GM12878 (cell line): ENCODE measurements at regions not wholly inside any gene's neighbourhood (a gene's known extent, or its start where the extent isn't known, plus 50 kb on each side); places are given as distances from the start of the nearest gene placed in this dataset.

Source experiments
- ATAC-seq: fragments of 200-7000 bp; cut with Tn5 transposase; 3 replicates; pipeline ENCODE4 v1.9.1; 2020; ENCODE audit warnings: mild to moderate bottlenecking, moderate library complexity
- BruUV-seq: library from RNA; stranded (reverse); fragments of 400-500 nt; replicated peaks from 2 replicates; lab custom pipeline; 2021; lab: Mats Ljungman, UMichigan
- CTCF ChIA-PET: fragments of 300-600 bp; sonication (Branson Sonifier 250); formaldehyde crosslinking; extraction: SDS; loops from one replicate; lab custom pipeline; 2021; ENCODE audit warnings: inconsistent platforms; lab: Yijun Ruan, JAX
- POLR2A ChIA-PET: fragments of 350-600 bp; formaldehyde crosslinking; extraction: SDS; loops from one replicate; lab custom pipeline; 2021; ENCODE audit warnings: inconsistent platforms; lab: Charles Lee
- RAD21 ChIA-PET: fragments of 300-600 bp; sonication (Branson Sonifier 250); formaldehyde crosslinking; loops from one replicate; lab custom pipeline; 2023; ENCODE audit warnings: antibody characterized with exemption; ENCODE audit not compliant: unreplicated experiment; lab: Charles Lee
- SMC1A ChIA-PET: fragments of 300-600 bp; sonication (Branson Sonifier 250); formaldehyde crosslinking; loops from one replicate; lab custom pipeline; 2023; ENCODE audit not compliant: unreplicated experiment, uncharacterized antibody; lab: Charles Lee
- DNase-seq: peaks from one replicate; pipeline ENCODE4 v3.0.0-alpha.2; 2011; ENCODE audit warnings: low read depth, low spot score
- FAIRE-seq: peaks from 3 replicates; lab custom pipeline; 2011; peaks lifted over from hg19 to GRCh38; lab: Jason Lieb, UNC
- H2AFZ ChIP-seq: 2 replicates; pipeline ENCODE4 v1.6.0; 2011; ENCODE audit warnings: low read depth, low read length, control low read depth; ENCODE audit not compliant: control insufficient read depth
- H3K27ac ChIP-seq: 2 replicates; pipeline ENCODE4 v1.5.1; 2011; ENCODE audit warnings: control low read depth; ENCODE audit not compliant: control insufficient read depth, insufficient read depth
- H3K27me3 ChIP-seq, 2 experiments: replicated peaks in 1 of 2; 2 replicates each; pipeline versions ENCODE4 v1.6.0 to v1.6.1; 2011; ENCODE audit warnings: low read length in 1 of 2; ENCODE audit not compliant: control insufficient read depth in 2 of 2, insufficient read depth in 2 of 2
- H3K36me3 ChIP-seq, 2 experiments: 2 replicates each; pipeline ENCODE4 v1.5.1; 2011; ENCODE audit warnings: low read length in 1 of 2; ENCODE audit not compliant: control insufficient read depth in 2 of 2, insufficient read depth in 2 of 2
- H3K4me1 ChIP-seq: 2 replicates; pipeline ENCODE4 v1.6.1; 2011; ENCODE audit warnings: mild to moderate bottlenecking, low read length, moderate library complexity, mixed read lengths; ENCODE audit not compliant: control insufficient read depth, insufficient read depth
- H3K4me2 ChIP-seq: 2 replicates; pipeline ENCODE4 v1.6.0; 2011; ENCODE audit warnings: control low read depth; ENCODE audit not compliant: control insufficient read depth, insufficient read depth
- H3K4me3 ChIP-seq: fragments of 200-600 bp; sonication (generic); 2 replicates; pipeline ENCODE4 v1.5.1; 2016
- H3K79me2 ChIP-seq: 2 replicates; pipeline ENCODE4 v1.6.0; 2011; ENCODE audit warnings: low read length; ENCODE audit not compliant: control insufficient read depth, insufficient read depth
- H3K9ac ChIP-seq: 2 replicates; pipeline ENCODE4 v1.8.0; 2011; ENCODE audit warnings: low read length, control low read depth, mixed read lengths; ENCODE audit not compliant: control insufficient read depth, insufficient read depth
- H3K9me3 ChIP-seq: replicated peaks from 3 replicates; pipeline ENCODE4 v1.5.1; 2011; ENCODE audit warnings: mild to moderate bottlenecking, low read length; ENCODE audit not compliant: control insufficient read depth, insufficient read depth
- H4K20me1 ChIP-seq: 2 replicates; pipeline ENCODE4 v1.6.0; 2011; ENCODE audit not compliant: control insufficient read depth, insufficient read depth
- CBFB ChIP-seq: IDR thresholded peaks from 2 replicates; pipeline ENCODE4 v1.6.1; 2016; ENCODE audit warnings: antibody characterized with exemption, low read depth
- CREB1 ChIP-seq: IDR thresholded peaks from 2 replicates; pipeline ENCODE4 v1.6.1; 2012; ENCODE audit warnings: low read depth, mild to moderate bottlenecking, inconsistent platforms
- HDAC2 ChIP-seq: fragments of 200-600 bp; sonication (generic); IDR thresholded peaks from 2 replicates; pipeline ENCODE4 v1.6.1; 2017
- JUNB ChIP-seq: IDR thresholded peaks from 2 replicates; pipeline ENCODE4 v1.6.1; 2016; ENCODE audit warnings: antibody characterized with exemption, mild to moderate bottlenecking
- MEF2B ChIP-seq: fragments of 450-650 bp; IDR thresholded peaks from 2 replicates; pipeline ENCODE4 v1.6.1; 2018; ENCODE audit warnings: mild to moderate bottlenecking, moderate library complexity; ENCODE audit not compliant: partially characterized antibody, poor library complexity, severe bottlenecking
- RAD51 ChIP-seq: fragments of 450-650 bp; IDR thresholded peaks from 2 replicates; pipeline ENCODE4 v1.6.1; 2016; ENCODE audit warnings: moderate library complexity, mild to moderate bottlenecking, inconsistent platforms
- RFX5 ChIP-seq: IDR thresholded peaks from 2 replicates; pipeline ENCODE4 v1.6.1; 2011; ENCODE audit warnings: low read depth, low read length, improper control_type of control experiment
- SP1 ChIP-seq: IDR thresholded peaks from one replicate; pipeline ENCODE4 v1.6.1; 2011; ENCODE audit warnings: low read depth, low read length
- YBX1 ChIP-seq: fragments of 450-650 bp; IDR thresholded peaks from 2 replicates; pipeline ENCODE4 v1.6.1; 2016; ENCODE audit warnings: antibody characterized with exemption
- YY1 ChIP-seq: IDR thresholded peaks from 2 replicates; pipeline ENCODE4 v1.6.1; 2011; ENCODE audit warnings: low read depth, mild to moderate bottlenecking, low read length
- WGBS: methylation state at CpG from one replicate; pipeline ENCODE4 v1.1.6; 2016; ENCODE audit warnings: low lambda C conversion rate; ENCODE audit not compliant: insufficient replicate concordance, insufficient coverage; ENCODE audit errors: missing lambda C conversion rate; 5-methylcytosine and 5-hydroxymethylcytosine counted together
- in situ Hi-C: fragments of 300-500 bp; cut with MboI; formaldehyde crosslinking; loops from 9 replicates; pipeline ENCODE4 v1.14.3; 2018; ENCODE audit warnings: mixed read lengths
- intact Hi-C: fragments of 100-400 bp; cut with micrococcal nuclease; formaldehyde crosslinking; loops from one replicate; pipeline ENCODE4 v1.14.2; 2022; ENCODE audit not compliant: unreplicated experiment
- TF ChIP-seq, protein P1 (sequence below): fragments of 450-650 bp; formaldehyde crosslinking; IDR thresholded peaks from 2 replicates; pipeline ENCODE4 v1.4.0; 2020; ENCODE audit warnings: mild to moderate bottlenecking, moderate library complexity

GRCh38 chr5:10839118-10839517 is 78.1 kb upstream of the DAP start (continued):
- TF ChIP-seq RFX5 (no peak), SP1 (no peak), YY1 (no peak), YBX1 (no peak), HDAC2 (no peak), CREB1 (no peak), CBFB (no peak), RAD51 (no peak)
- TF ChIP-seq, protein P1, sequence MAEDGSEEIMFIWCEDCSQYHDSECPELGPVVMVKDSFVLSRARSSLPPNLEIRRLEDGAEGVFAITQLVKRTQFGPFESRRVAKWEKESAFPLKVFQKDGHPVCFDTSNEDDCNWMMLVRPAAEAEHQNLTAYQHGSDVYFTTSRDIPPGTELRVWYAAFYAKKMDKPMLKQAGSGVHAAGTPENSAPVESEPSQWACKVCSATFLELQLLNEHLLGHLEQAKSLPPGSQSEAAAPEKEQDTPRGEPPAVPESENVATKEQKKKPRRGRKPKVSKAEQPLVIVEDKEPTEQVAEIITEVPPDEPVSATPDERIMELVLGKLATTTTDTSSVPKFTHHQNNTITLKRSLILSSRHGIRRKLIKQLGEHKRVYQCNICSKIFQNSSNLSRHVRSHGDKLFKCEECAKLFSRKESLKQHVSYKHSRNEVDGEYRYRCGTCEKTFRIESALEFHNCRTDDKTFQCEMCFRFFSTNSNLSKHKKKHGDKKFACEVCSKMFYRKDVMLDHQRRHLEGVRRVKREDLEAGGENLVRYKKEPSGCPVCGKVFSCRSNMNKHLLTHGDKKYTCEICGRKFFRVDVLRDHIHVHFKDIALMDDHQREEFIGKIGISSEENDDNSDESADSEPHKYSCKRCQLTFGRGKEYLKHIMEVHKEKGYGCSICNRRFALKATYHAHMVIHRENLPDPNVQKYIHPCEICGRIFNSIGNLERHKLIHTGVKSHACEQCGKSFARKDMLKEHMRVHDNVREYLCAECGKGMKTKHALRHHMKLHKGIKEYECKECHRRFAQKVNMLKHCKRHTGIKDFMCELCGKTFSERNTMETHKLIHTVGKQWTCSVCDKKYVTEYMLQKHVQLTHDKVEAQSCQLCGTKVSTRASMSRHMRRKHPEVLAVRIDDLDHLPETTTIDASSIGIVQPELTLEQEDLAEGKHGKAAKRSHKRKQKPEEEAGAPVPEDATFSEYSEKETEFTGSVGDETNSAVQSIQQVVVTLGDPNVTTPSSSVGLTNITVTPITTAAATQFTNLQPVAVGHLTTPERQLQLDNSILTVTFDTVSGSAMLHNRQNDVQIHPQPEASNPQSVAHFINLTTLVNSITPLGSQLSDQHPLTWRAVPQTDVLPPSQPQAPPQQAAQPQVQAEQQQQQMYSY (CRISPR knock-in tag), result no peak

DNA sequence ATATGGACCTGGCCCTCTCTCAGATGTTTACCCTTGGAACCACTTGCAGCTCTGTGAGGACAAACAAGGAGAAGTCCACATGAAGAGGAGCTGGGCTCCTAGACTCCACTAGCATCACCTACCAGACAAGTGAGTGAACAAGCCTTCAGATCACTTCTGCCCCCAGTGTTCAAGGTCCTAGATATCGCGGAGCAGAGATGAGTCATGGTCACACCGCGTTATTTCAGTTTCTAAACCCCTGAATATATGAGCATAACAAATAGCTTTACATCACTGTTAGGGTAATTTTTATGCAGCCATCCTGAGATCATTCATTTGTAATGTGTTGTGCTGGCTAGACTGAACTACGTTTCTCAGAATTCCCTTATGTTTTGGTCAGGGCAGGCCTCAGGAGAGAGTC is 77.0 kb upstream of the DAP start:
- peak; percentile 86 for ATAC-seq

More for the DNA sequence above, 77.0 kb upstream of the DAP start:
- no peaks in the 10 kb centered on the region for H3K4me1 ChIP-seq
- 0% methylated on average over 5 of the region's 5 CpGs for WGBS
- SMC1A ChIA-PET, result interaction anchor here (1.3 kb wide), 1 partner anchor 11 kb away, joined by 4 read pairs; no protein-coding TSS in a partner anchor
- RAD21 ChIA-PET, result no interaction called here
- POLR2A ChIA-PET, result no interaction called here
- TF ChIP-seq JUNB (peak; percentile 18; the same call in 1 of the 2 replicates), MEF2B (no peak)
- in situ Hi-C loops, result no loop called here
- no TSS peak for BruUV-seq
- DNase-seq (no peak), FAIRE-seq (no peak)
- no peaks in the 10 kb centered on the region; a peak in 1 of 4 replicates for H3K27me3 ChIP-seq
- H3K36me3 ChIP-seq, result no peaks in the 10 kb centered on the region
- H4K20me1 ChIP-seq, result no peaks in the 10 kb centered on the region
- H3K9ac ChIP-seq, result no peak overlapping the region
- no peaks in the 10 kb centered on the region for H3K79me2 ChIP-seq
- no peak overlapping the region for H3K27ac ChIP-seq
- no peak overlapping the region for H2AFZ ChIP-seq
- CTCF ChIA-PET, result interaction anchor here (1.1 to 1.2 kb wide), 2 partner anchors 11 to 22 kb away, joined by 3 to 4 read pairs; no protein-coding TSS in a partner anchor
- H3K9me3 ChIP-seq, result no peaks in the 10 kb centered on the region
- H3K4me2 ChIP-seq, result no peak overlapping the region
- no peak overlapping the region for H3K4me3 ChIP-seq
- intact Hi-C loops, result no loop called here
